ENCODE measurements at regions not wholly inside any gene's neighbourhood (a gene's known extent, or its start where the extent isn't known, plus 50 kb on each side); places are given as distances from the start of the nearest gene placed in this dataset.

GRCh38 chr18:47632970-47633635, 297.4 kb downstream of the SMAD2 start:
- Histone ChIP-seq H3K79me2 (ENCODE audit: low read length) (no peaks in the 10 kb centered on the region), H3K4me1 (ENCODE audit: low read length) (no peaks in the 10 kb centered on the region), H3K9ac (ENCODE audit: low read length) (no peak overlapping the region), H3K9me2 (replicated peaks; ENCODE audit: insufficient read depth, low read length) (no peaks in the 10 kb centered on the region), H4K20me1 (ENCODE audit: insufficient read depth, low read length) (no peaks in the 10 kb centered on the region), H3K4me3 (ENCODE audit: low read length) (no peak overlapping the region), H2AFZ (ENCODE audit: low read length) (no peak overlapping the region), H3K4me2 (ENCODE audit: low read depth, low read length) (no peak overlapping the region), H3K27me3 (replicated peaks; ENCODE audit: insufficient read depth, low read length) (no peaks in the 10 kb centered on the region), H3K27ac (ENCODE audit: low read length) (no peak overlapping the region), H3K36me3 (replicated peaks; ENCODE audit: insufficient read depth, low read length) (no peaks in the 10 kb centered on the region), H3F3A (ENCODE audit: insufficient read depth, low read length) (no peaks in the 10 kb centered on the region), H3K9me3 (replicated peaks; ENCODE audit: insufficient read depth, low read length) (no peaks in the 10 kb centered on the region)
- TF ChIP-seq EZH2phosphoT487 (IDR thresholded peaks at IDR 0.05; ENCODE audit: low read length) (no peak), EZH2 (optimal IDR thresholded peaks at IDR 0.05; ENCODE audit: low read depth, low read length) (no peak)
- DNase-seq: no peak

DNA sequence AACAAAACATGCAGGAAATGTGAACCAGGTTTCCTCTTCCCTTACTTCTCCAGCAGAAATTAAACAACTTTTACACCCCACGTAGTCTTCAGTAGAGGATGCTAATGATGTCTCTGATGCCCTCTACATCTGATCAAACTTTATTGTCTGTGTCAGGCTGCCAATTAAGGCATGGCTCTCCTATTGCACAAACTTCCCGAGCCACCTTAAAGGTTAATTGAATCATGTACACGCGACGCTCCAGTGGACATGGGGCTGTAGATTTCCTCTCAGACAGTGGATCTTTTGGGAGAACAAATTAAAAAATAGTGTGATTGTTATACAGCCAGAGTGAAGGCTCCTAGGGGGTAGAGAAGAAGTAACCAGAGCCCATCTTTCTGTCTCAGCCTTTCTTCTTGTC, 301.6 kb downstream of the SMAD2 start:
- Histone ChIP-seq H3K4me3 (ENCODE audit: low read length) (no peak overlapping the region), H3F3A (ENCODE audit: insufficient read depth, low read length) (no peaks in the 10 kb centered on the region), H3K4me2 (ENCODE audit: low read depth, low read length) (no peak overlapping the region), H3K79me2 (ENCODE audit: low read length) (no peaks in the 10 kb centered on the region), H2AFZ (ENCODE audit: low read length) (no peak overlapping the region), H3K9me2 (replicated peaks; ENCODE audit: insufficient read depth, low read length) (no peaks in the 10 kb centered on the region), H3K27me3 (replicated peaks; ENCODE audit: insufficient read depth, low read length) (no peaks in the 10 kb centered on the region), H3K9ac (ENCODE audit: low read length) (no peak overlapping the region), H3K9me3 (replicated peaks; ENCODE audit: insufficient read depth, low read length) (no peaks in the 10 kb centered on the region), H3K27ac (ENCODE audit: low read length) (no peak overlapping the region), H3K36me3 (replicated peaks; ENCODE audit: insufficient read depth, low read length) (no peaks in the 10 kb centered on the region), H3K4me1 (ENCODE audit: low read length) (no peaks in the 10 kb centered on the region), H4K20me1 (ENCODE audit: insufficient read depth, low read length) (no peaks in the 10 kb centered on the region)
- TF ChIP-seq EZH2 (optimal IDR thresholded peaks at IDR 0.05; ENCODE audit: low read depth, low read length) (no peak), EZH2phosphoT487 (IDR thresholded peaks at IDR 0.05; ENCODE audit: low read length) (no peak)
- TF ChIP-seq, protein P1, sequence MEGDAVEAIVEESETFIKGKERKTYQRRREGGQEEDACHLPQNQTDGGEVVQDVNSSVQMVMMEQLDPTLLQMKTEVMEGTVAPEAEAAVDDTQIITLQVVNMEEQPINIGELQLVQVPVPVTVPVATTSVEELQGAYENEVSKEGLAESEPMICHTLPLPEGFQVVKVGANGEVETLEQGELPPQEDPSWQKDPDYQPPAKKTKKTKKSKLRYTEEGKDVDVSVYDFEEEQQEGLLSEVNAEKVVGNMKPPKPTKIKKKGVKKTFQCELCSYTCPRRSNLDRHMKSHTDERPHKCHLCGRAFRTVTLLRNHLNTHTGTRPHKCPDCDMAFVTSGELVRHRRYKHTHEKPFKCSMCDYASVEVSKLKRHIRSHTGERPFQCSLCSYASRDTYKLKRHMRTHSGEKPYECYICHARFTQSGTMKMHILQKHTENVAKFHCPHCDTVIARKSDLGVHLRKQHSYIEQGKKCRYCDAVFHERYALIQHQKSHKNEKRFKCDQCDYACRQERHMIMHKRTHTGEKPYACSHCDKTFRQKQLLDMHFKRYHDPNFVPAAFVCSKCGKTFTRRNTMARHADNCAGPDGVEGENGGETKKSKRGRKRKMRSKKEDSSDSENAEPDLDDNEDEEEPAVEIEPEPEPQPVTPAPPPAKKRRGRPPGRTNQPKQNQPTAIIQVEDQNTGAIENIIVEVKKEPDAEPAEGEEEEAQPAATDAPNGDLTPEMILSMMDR (IDR thresholded peaks at IDR 0.05; ENCODE audit: low read length): no peak
- DNase-seq: no peak

GRCh38 chr18:47628240-47628781, 302.1 kb downstream of the SMAD2 start:
- no peaks in the 10 kb centered on the region for H3K27me3 ChIP-seq (replicated peaks; ENCODE audit: insufficient read depth, low read length)
- no peaks in the 10 kb centered on the region for H3K9me2 ChIP-seq (replicated peaks; ENCODE audit: insufficient read depth, low read length)
- no peak overlapping the region for H3K27ac ChIP-seq (ENCODE audit: low read length)
- no peak for DNase-seq
- H3K36me3 ChIP-seq (replicated peaks; ENCODE audit: insufficient read depth, low read length): no peaks in the 10 kb centered on the region
- H3K9ac ChIP-seq (ENCODE audit: low read length): no peak overlapping the region
- H4K20me1 ChIP-seq (ENCODE audit: insufficient read depth, low read length): no peaks in the 10 kb centered on the region
- H3K4me2 ChIP-seq (ENCODE audit: low read depth, low read length): no peak overlapping the region
- no peak overlapping the region for H2AFZ ChIP-seq (ENCODE audit: low read length)
- no peaks in the 10 kb centered on the region for H3K4me1 ChIP-seq (ENCODE audit: low read length)
- no peaks in the 10 kb centered on the region for H3K9me3 ChIP-seq (replicated peaks; ENCODE audit: insufficient read depth, low read length)
- no peaks in the 10 kb centered on the region for H3K79me2 ChIP-seq (ENCODE audit: low read length)
- no peak overlapping the region for H3K4me3 ChIP-seq (ENCODE audit: low read length)
- TF ChIP-seq, protein P1 (IDR thresholded peaks at IDR 0.05; ENCODE audit: low read length): no peak
- no peaks in the 10 kb centered on the region for H3F3A ChIP-seq (ENCODE audit: insufficient read depth, low read length)

- Histone ChIP-seq H3K4me1 (ENCODE audit: low read length) (no peaks in the 10 kb centered on the region), H4K20me1 (ENCODE audit: insufficient read depth, low read length) (no peaks in the 10 kb centered on the region), H3K27ac (ENCODE audit: low read length) (no peak overlapping the region), H2AFZ (ENCODE audit: low read length) (no peak overlapping the region), H3F3A (ENCODE audit: insufficient read depth, low read length) (no peaks in the 10 kb centered on the region), H3K36me3 (replicated peaks; ENCODE audit: insufficient read depth, low read length) (no peaks in the 10 kb centered on the region), H3K79me2 (ENCODE audit: low read length) (no peaks in the 10 kb centered on the region), H3K9me2 (replicated peaks; ENCODE audit: insufficient read depth, low read length) (no peaks in the 10 kb centered on the region), H3K9me3 (replicated peaks; ENCODE audit: insufficient read depth, low read length) (no peaks in the 10 kb centered on the region), H3K9ac (ENCODE audit: low read length) (no peak overlapping the region), H3K4me2 (ENCODE audit: low read depth, low read length) (no peak overlapping the region), H3K4me3 (ENCODE audit: low read length) (no peak overlapping the region), H3K27me3 (replicated peaks; ENCODE audit: insufficient read depth, low read length) (no peaks in the 10 kb centered on the region)
- TF ChIP-seq, protein P1 (IDR thresholded peaks at IDR 0.05; ENCODE audit: low read length): no peak
- TF ChIP-seq EZH2phosphoT487 (IDR thresholded peaks at IDR 0.05; ENCODE audit: low read length): no peak
- no peak for DNase-seq
Observed at GRCh38 chr18:47627030-47627429, 303.4 kb downstream of the SMAD2 start.

Measured in MM.1S (cell line).